Esophagus squamous epithelium (tissue), 5 donors: ENCODE measurements at regions not wholly inside any gene's neighbourhood (a gene's known extent, or its start where the extent isn't known, plus 50 kb on each side); places are given as distances from the start of the nearest gene placed in this dataset.
A peak's percentile ranks its signal among the peaks of the same experiment; 100 is the strongest.

Experiments
- DNase-seq: peaks from one replicate; lab custom pipeline; 2025; lab: John Stamatoyannopoulos, UW
- H3K27ac ChIP-seq, 4 donors: fragments of 200-600 bp; sonication (generic); one replicate each; pipeline ENCODE4 v1.5.1; 2016 to 2019; ENCODE audit warnings: mild to moderate bottlenecking in 1 of 4
- H3K27me3 ChIP-seq, 4 donors: fragments of 200-600 bp; sonication (generic); 1 replicate in 3 of 4; 2 replicates in 1 of 4; pipeline versions ENCODE4 v1.5.1 to v1.6.0; 2017 to 2021; ENCODE audit warnings: antibody characterized with exemption in 1 of 4
- H3K36me3 ChIP-seq, 3 donors: fragments of 200-600 bp; sonication (generic); one replicate each; pipeline ENCODE4 v1.5.1; 2016 to 2019
- H3K4me1 ChIP-seq, 3 donors: fragments of 200-600 bp; sonication (generic); one replicate each; pipeline ENCODE4 v1.5.1; 2017 to 2019
- H3K4me3 ChIP-seq, 4 donors: fragments of 200-600 bp; sonication (generic); 1 replicate in 3 of 4; 2 replicates in 1 of 4; pipeline ENCODE4 v1.5.1; 2016 to 2019; ENCODE audit warnings: mild to moderate bottlenecking in 2 of 4, moderate library complexity in 1 of 4
- H3K9me3 ChIP-seq, 3 donors: fragments of 200-600 bp; sonication (generic); one replicate each; pipeline ENCODE4 v1.5.1; 2016 to 2019
- POLR2A ChIP-seq, 4 donors: fragments of 450-650 bp; IDR thresholded peaks; one replicate each; pipeline ENCODE4 v1.6.1; 2017; ENCODE audit warnings: antibody characterized with exemption in 4 of 4, mild to moderate bottlenecking in 4 of 4, moderate library complexity in 3 of 4
- WGBS, 2 donors: methylation state at CpG; one replicate each; pipeline ENCODE4 v1.1.5; 2018; 5-methylcytosine and 5-hydroxymethylcytosine counted together
- intact Hi-C: fragments of 100-400 bp; cut with DNase I; formaldehyde crosslinking; loops from one replicate; pipeline ENCODE4 v1.15.0; 2022
- TF ChIP-seq, protein P1 (sequence below), 6 experiments: fragments of 450-650 bp in 4 of 6; fragments of 200-600 bp in 2 of 6; sonication (generic) in 2 of 6; IDR thresholded peaks; one replicate each; pipeline ENCODE4 v1.5.1; 2016 to 2019; ENCODE audit warnings: antibody characterized with exemption in 6 of 6, mild to moderate bottlenecking in 4 of 6, moderate library complexity in 4 of 6
- donor health status: DM: yes; HTN: yes; CAD: no.

DNA sequence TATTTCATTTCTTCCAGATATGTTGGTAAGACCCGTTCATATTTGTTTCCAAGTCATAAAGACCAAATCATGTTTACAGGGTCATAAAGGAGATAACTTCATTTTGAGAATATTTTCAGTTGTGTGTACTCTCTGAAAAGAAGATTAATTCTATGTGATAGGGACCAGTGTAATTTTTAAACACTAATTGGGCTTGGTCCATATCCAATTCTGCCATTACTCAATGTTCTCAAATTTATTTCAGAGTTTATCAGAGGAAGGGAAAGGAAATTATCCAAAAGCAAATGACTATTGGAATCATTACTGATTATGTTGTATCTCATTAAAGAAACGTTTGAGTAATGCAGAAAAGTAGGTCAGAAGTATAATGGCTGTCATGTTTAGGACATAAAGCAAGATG is 126.8 kb upstream of the DCN start:
- WGBS, 2 donors = 55 to 58% methylated on average over 2 of the region's 2 CpGs
- no peak for DNase-seq

DNA sequence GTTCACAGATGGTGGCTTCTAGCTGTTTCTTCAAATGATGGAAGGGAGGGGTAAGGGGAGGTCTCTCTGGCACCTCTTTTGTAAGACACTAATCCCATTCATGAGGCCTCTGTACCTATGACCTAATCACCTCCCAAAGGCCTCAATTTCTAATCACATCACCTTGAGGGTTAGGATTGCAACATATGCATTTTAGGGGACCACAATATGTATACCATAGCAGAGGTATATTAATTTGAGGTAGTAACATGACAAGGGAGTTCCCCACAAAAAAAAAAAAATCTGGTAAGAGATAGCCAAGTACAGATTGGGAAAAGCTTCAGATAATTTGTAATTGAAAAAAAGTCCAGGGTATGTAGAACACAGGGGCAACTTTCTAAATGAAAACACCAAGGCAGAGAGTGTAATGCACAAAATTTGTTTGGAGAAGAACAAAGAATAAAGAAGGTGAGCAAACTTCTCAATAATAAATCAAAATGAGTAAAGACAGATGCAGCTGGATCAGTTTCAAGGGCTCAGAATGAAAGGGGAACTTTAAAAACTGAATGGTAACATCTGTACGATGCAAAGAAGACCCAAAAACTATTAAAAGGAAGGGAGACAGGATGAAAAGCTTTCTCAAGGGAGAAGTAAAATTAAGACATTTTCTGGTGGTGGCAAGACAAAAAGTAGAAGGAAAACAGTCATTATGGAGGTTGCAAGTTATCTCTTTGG is 125.5 kb upstream of the DCN start:
- Histone ChIP-seq H3K27me3 (no peaks in the 10 kb centered on the region), H3K36me3 (no peaks in the 10 kb centered on the region), H3K4me1 (no peaks in the 10 kb centered on the region), H3K27ac (no peak overlapping the region), H3K9me3 (no peaks in the 10 kb centered on the region), H3K4me3 (no peak overlapping the region)
- WGBS, 2 donors = 6 to 14% methylated on average over 1 of the region's 1 CpG
- intact Hi-C loops = no loop called here
- DNase-seq = no peak
- no peak for TF ChIP-seq POLR2A (IDR thresholded peaks at IDR 0.05)
- TF ChIP-seq, protein P1, sequence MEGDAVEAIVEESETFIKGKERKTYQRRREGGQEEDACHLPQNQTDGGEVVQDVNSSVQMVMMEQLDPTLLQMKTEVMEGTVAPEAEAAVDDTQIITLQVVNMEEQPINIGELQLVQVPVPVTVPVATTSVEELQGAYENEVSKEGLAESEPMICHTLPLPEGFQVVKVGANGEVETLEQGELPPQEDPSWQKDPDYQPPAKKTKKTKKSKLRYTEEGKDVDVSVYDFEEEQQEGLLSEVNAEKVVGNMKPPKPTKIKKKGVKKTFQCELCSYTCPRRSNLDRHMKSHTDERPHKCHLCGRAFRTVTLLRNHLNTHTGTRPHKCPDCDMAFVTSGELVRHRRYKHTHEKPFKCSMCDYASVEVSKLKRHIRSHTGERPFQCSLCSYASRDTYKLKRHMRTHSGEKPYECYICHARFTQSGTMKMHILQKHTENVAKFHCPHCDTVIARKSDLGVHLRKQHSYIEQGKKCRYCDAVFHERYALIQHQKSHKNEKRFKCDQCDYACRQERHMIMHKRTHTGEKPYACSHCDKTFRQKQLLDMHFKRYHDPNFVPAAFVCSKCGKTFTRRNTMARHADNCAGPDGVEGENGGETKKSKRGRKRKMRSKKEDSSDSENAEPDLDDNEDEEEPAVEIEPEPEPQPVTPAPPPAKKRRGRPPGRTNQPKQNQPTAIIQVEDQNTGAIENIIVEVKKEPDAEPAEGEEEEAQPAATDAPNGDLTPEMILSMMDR (IDR thresholded peaks at IDR 0.05) = no peak

More for the DNA sequence above, 126.8 kb upstream of the DCN start:
- intact Hi-C loops = no loop called here
- Histone ChIP-seq H3K4me3 (no peak overlapping the region), H3K4me1 (no peaks in the 10 kb centered on the region), H3K36me3 (no peaks in the 10 kb centered on the region), H3K27ac (no peak overlapping the region), H3K27me3 (no peaks in the 10 kb centered on the region), H3K9me3 (no peaks in the 10 kb centered on the region)
- TF ChIP-seq POLR2A (IDR thresholded peaks at IDR 0.05) = no peak
- TF ChIP-seq, protein P1 (IDR thresholded peaks at IDR 0.05) = no peak

DNA sequence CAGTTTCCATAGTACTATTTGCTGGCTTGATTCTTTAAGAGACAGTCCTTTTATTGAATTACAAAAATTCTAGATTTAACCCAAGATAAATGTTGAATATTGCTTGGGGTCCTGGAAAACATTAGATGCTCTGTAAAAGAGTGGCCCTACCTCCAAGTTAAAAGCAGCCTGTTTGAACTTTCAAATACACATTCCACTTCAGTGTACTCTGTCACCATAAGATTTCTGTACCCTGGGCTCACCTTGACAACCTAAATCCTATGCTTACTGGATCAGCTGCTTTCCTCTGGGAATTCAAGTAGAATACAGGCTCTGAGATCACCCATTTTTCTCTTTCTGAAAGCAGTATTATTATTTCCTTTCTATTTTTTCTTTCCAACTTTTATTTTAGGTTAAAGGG is 107.7 kb upstream of the DCN start:
- intact Hi-C loops = no loop called here

DNA sequence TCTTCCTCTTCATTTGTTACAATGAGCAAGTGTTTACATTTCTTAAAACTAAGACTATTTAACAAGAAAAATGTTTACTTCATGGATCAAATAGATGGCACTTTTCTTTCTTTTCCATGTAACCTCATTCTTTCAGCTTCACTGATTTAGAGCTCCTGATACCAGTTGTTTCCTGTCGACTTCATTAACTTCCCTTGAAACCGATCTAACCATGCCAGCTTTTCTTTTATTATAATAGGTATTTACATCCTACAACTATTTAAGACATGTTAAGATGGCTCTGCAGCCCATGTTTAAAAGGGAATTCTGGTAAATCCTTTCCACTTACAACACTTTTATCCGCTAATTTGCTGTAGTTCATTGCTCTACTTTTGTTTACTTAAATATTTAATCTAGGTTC is 107.3 kb upstream of the DCN start:
- 15 to 24% methylated on average over 3 of the region's 3 CpGs for WGBS, 2 donors
- H3K27me3 ChIP-seq = no peaks in the 10 kb centered on the region
- H3K27ac ChIP-seq = peak overlapping the region in 1 of 4 donors; percentile 13
- DNase-seq = no peak
- no peak for TF ChIP-seq POLR2A (IDR thresholded peaks at IDR 0.05)
- TF ChIP-seq, protein P1 (IDR thresholded peaks at IDR 0.05) = no peak
- no peaks in the 10 kb centered on the region for H3K4me1 ChIP-seq
- H3K9me3 ChIP-seq = no peaks in the 10 kb centered on the region
- no peak overlapping the region for H3K4me3 ChIP-seq
- intact Hi-C loops = no loop called here
- H3K36me3 ChIP-seq = no peaks in the 10 kb centered on the region

More for the DNA sequence above, 107.7 kb upstream of the DCN start:
- H3K4me3 ChIP-seq = no peak overlapping the region
- H3K4me1 ChIP-seq = no peaks in the 10 kb centered on the region
- H3K27ac ChIP-seq = peak overlapping the region in 1 of 4 donors; percentile 13
- H3K9me3 ChIP-seq = no peaks in the 10 kb centered on the region
- TF ChIP-seq, protein P1 (IDR thresholded peaks at IDR 0.05) = no peak
- TF ChIP-seq POLR2A (IDR thresholded peaks at IDR 0.05) = no peak
- no peak for DNase-seq
- no peaks in the 10 kb centered on the region for H3K27me3 ChIP-seq
- no peaks in the 10 kb centered on the region for H3K36me3 ChIP-seq

DNA sequence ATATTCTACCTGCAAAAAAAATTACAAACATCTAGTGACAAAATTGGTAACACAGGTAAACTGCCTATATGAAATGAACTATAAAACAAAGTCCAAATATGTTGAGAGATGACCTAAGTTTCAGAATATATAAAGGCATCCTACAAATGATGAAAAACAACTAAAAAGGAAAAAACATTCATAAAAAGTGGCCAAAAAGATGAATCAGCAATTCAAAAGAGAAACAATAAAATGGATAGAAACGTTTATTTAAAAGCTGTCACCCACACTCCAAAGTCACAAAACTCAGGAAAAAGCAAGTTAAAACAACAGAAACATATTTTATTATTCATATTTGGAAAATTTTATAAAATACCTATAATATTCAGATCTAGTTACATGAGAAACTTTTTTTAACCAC is 106.5 kb upstream of the DCN start:
- no peaks in the 10 kb centered on the region for H3K9me3 ChIP-seq
- 15 to 23% methylated on average over 1 of the region's 1 CpG for WGBS, 2 donors
- intact Hi-C loops = no loop called here

More for the DNA sequence above, 106.5 kb upstream of the DCN start:
- Histone ChIP-seq H3K4me3 (no peak overlapping the region), H3K27ac (no peak overlapping the region), H3K36me3 (no peaks in the 10 kb centered on the region), H3K27me3 (no peaks in the 10 kb centered on the region), H3K4me1 (no peaks in the 10 kb centered on the region)
- no peak for DNase-seq
- TF ChIP-seq POLR2A (IDR thresholded peaks at IDR 0.05) = no peak
- TF ChIP-seq, protein P1 (IDR thresholded peaks at IDR 0.05) = no peak
